ENCODE measurements at regions not wholly inside any gene's neighbourhood (a gene's known extent, or its start where the extent isn't known, plus 50 kb on each side); places are given as distances from the start of the nearest gene placed in this dataset.

DNA sequence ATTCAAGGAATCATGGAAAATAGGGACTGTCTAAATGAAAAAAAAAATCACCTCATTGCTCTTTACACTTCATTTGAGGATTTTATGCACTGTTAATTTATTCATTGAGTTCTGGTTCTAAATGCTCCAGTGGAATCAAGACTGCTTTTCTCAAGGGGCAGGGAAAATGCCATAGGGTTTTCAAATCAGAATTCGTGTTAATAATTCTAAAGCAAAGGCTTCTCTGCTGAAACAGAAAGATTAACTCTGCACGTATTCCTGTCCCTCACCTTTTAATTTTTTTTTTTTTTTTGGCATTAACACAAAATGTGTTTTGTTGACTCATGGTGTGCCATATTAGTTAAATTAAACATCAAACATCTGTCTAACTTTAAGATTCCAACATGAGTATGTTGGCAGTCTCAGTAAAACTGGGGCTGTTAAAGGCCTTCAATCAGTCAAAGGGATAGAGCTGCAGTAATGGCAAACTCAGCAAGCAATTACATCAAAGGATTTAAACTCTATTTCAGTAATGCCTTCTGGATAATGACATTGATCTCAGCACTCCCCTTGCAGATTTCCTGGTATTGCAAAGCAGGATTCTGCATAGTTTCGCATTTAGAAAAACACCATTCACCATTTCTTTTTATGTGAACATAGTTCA lies 878.1 kb downstream of the RAPGEF2 start:
- ATAC-seq (ENCODE audit: insufficient read depth, low FRiP score) (no peak), DNase-seq (no peak)
- H3K36me3 ChIP-seq (ENCODE audit: control insufficient read depth in 4 of 4, insufficient read depth in 4 of 4, low read length in 4 of 4), result no peaks in the 10 kb centered on the region
- TF ChIP-seq, protein P1, sequence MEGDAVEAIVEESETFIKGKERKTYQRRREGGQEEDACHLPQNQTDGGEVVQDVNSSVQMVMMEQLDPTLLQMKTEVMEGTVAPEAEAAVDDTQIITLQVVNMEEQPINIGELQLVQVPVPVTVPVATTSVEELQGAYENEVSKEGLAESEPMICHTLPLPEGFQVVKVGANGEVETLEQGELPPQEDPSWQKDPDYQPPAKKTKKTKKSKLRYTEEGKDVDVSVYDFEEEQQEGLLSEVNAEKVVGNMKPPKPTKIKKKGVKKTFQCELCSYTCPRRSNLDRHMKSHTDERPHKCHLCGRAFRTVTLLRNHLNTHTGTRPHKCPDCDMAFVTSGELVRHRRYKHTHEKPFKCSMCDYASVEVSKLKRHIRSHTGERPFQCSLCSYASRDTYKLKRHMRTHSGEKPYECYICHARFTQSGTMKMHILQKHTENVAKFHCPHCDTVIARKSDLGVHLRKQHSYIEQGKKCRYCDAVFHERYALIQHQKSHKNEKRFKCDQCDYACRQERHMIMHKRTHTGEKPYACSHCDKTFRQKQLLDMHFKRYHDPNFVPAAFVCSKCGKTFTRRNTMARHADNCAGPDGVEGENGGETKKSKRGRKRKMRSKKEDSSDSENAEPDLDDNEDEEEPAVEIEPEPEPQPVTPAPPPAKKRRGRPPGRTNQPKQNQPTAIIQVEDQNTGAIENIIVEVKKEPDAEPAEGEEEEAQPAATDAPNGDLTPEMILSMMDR (IDR thresholded peaks at IDR 0.05; ENCODE audit: control extremely low read depth, extremely low read depth), result no peak
- no peaks in the 10 kb centered on the region for H3K4me1 ChIP-seq (ENCODE audit: control insufficient read depth in 5 of 5, insufficient read depth in 5 of 5, low read length in 5 of 5)
- no peak overlapping the region for H3K4me3 ChIP-seq
- H3K27ac ChIP-seq (ENCODE audit: low read depth in 1 of 2, low read length in 1 of 2), result no peak overlapping the region
- H3K27me3 ChIP-seq (ENCODE audit: control insufficient read depth in 3 of 3, insufficient read depth in 3 of 3, low read length in 2 of 3), result no peaks in the 10 kb centered on the region
- H3K9me3 ChIP-seq (ENCODE audit: control insufficient read depth in 4 of 4, insufficient read depth in 3 of 4, low read length in 3 of 4), result peaks cover 0 to 1% (median 0%) of the 10 kb centered on the region in 4 donors
- no peak overlapping the region for H3K9ac ChIP-seq (ENCODE audit: insufficient read depth in 1 of 2, low read length in 2 of 2)
- WGBS, 2 donors, result 82 to 83% methylated on average over 3 of the region's 3 CpGs

DNA sequence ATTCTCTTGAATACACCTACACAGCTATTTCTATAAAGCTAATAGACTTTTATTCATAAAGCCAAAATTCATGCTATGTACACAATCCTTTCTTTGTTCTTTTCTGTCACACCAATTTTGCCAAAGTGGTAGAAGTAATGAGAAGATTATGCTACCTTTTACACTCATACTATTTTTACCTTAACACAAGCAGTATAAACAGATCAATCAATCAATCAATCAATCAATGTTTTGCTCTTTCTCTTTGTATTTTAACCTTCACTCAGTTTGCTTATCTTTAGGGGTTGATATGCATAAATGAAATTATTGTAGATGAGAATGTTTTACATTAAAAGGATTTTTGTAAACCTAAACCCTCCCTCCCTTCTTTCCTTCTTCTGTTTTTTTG lies 878.6 kb downstream of the RAPGEF2 start:
- TF ChIP-seq, protein P1 (IDR thresholded peaks at IDR 0.05; ENCODE audit: control extremely low read depth, extremely low read depth), result no peak
- no peaks in the 10 kb centered on the region for H3K27me3 ChIP-seq (ENCODE audit: control insufficient read depth in 3 of 3, insufficient read depth in 3 of 3, low read length in 2 of 3)
- ATAC-seq (ENCODE audit: insufficient read depth, low FRiP score), result no peak
- no peaks in the 10 kb centered on the region for H3K4me1 ChIP-seq (ENCODE audit: control insufficient read depth in 5 of 5, insufficient read depth in 5 of 5, low read length in 5 of 5)
- no peak overlapping the region for H3K4me3 ChIP-seq
- H3K9me3 ChIP-seq (ENCODE audit: control insufficient read depth in 4 of 4, insufficient read depth in 3 of 4, low read length in 3 of 4), result peaks cover 0 to 1% (median 0%) of the 10 kb centered on the region in 4 donors
- no peak for DNase-seq
- H3K36me3 ChIP-seq (ENCODE audit: control insufficient read depth in 4 of 4, insufficient read depth in 4 of 4, low read length in 4 of 4), result no peaks in the 10 kb centered on the region
- H3K27ac ChIP-seq (ENCODE audit: low read depth in 1 of 2, low read length in 1 of 2), result no peak overlapping the region
- H3K9ac ChIP-seq (ENCODE audit: insufficient read depth in 1 of 2, low read length in 2 of 2), result no peak overlapping the region

DNA sequence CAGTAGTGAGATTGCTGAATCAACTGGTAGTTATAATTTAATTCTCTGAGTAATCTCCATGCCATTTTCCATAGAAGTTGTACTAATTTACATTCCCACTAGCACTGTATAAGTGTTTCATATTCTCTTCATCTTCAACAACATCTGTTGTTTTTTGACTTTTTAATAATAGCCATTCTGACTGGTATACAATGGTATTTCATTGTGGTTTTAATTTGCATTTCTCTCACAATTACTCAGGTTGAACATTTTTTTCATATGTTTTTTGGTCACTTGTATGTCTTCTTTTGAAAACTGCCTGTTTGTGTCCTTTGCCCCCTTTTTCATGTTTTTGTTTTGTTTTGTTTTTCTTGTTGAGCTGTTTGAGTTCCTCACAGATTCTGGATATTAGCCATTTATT lies 880.2 kb downstream of the RAPGEF2 start:
- no peaks in the 10 kb centered on the region for H3K36me3 ChIP-seq (ENCODE audit: control insufficient read depth in 4 of 4, insufficient read depth in 4 of 4, low read length in 4 of 4)
- H3K9ac ChIP-seq (ENCODE audit: insufficient read depth in 1 of 2, low read length in 2 of 2), result no peak overlapping the region
- H3K4me3 ChIP-seq, result no peak overlapping the region
- peaks cover 0 to 1% (median 0%) of the 10 kb centered on the region in 4 donors for H3K9me3 ChIP-seq (ENCODE audit: control insufficient read depth in 4 of 4, insufficient read depth in 3 of 4, low read length in 3 of 4)
- H3K4me1 ChIP-seq (ENCODE audit: control insufficient read depth in 5 of 5, insufficient read depth in 5 of 5, low read length in 5 of 5), result no peaks in the 10 kb centered on the region
- TF ChIP-seq, protein P1 (IDR thresholded peaks at IDR 0.05; ENCODE audit: control extremely low read depth, extremely low read depth), result no peak
- H3K27ac ChIP-seq (ENCODE audit: low read depth in 1 of 2, low read length in 1 of 2), result no peak overlapping the region
- no peak for ATAC-seq (ENCODE audit: insufficient read depth, low FRiP score)
- H3K27me3 ChIP-seq (ENCODE audit: control insufficient read depth in 3 of 3, insufficient read depth in 3 of 3, low read length in 2 of 3), result no peaks in the 10 kb centered on the region
- no peak for DNase-seq

Measured in lung (tissue), 11 donors.